Stomach (tissue), 8 donors: ENCODE measurements at regions not wholly inside any gene's neighbourhood (a gene's known extent, or its start where the extent isn't known, plus 50 kb on each side); places are given as distances from the start of the nearest gene placed in this dataset.

Experiments
- DNase-seq, 2 donors: peaks; one replicate each; pipeline versions ENCODE4 v3.0.0 to v3.0.0-alpha.2; 2013 to 2019
- H3K27ac ChIP-seq, 5 donors: fragments of 200-600 bp in 4 of 5; sonication (generic) in 4 of 5; one replicate each; pipeline ENCODE4 v1.5.1; 2013 to 2019; ENCODE audit warnings: mild to moderate bottlenecking in 1 of 5, moderate library complexity in 1 of 5
- H3K27me3 ChIP-seq, 3 donors: fragments of 200-600 bp; sonication (generic); one replicate each; pipeline ENCODE4 v1.5.1; 2017 to 2019; ENCODE audit warnings: mixed run types in 1 of 3
- H3K36me3 ChIP-seq, 4 donors: fragments of 200-600 bp; sonication (generic); 1 replicate in 3 of 4; 2 replicates in 1 of 4; pipeline ENCODE4 v1.5.1; 2016 to 2019
- H3K4me1 ChIP-seq, 4 donors: fragments of 200-600 bp; sonication (generic); one replicate each; pipeline ENCODE4 v1.5.1; 2016 to 2019
- H3K4me3 ChIP-seq, 4 donors: fragments of 200-600 bp; sonication (generic) in 3 of 4; one replicate each; pipeline ENCODE4 v1.5.1; 2016 to 2019; ENCODE audit warnings: mild to moderate bottlenecking in 1 of 4
- H3K9me3 ChIP-seq, 4 donors: fragments of 200-600 bp; sonication (generic); one replicate each; pipeline ENCODE4 v1.5.1; 2016 to 2019
- EP300 ChIP-seq: sonication (generic); formaldehyde crosslinking; IDR thresholded peaks from one replicate; pipeline ENCODE4 v1.6.1; 2017; ENCODE audit warnings: antibody characterized with exemption
- POLR2A ChIP-seq, 4 donors: fragments of 450-650 bp; IDR thresholded peaks; one replicate each; pipeline ENCODE4 v1.6.1; 2016; ENCODE audit warnings: antibody characterized with exemption in 4 of 4, control low read depth in 2 of 4, mild to moderate bottlenecking in 1 of 4, moderate library complexity in 1 of 4
- POLR2AphosphoS5 ChIP-seq, 3 donors: sonication (generic); formaldehyde crosslinking; IDR thresholded peaks; one replicate each; pipeline ENCODE4 v1.6.1; 2016; ENCODE audit warnings: antibody characterized with exemption in 3 of 3
- WGBS, 5 donors: extraction: QIAGEN DNeasy Blood & Tissue Kit in 3 of 5; methylation state at CpG; one replicate each; pipeline versions ENCODE4 v1.1.5 to v1.1.7; 2013 to 2018; 5-methylcytosine and 5-hydroxymethylcytosine counted together
- intact Hi-C: fragments of 100-400 bp; cut with DNase I; formaldehyde crosslinking; loops from one replicate; pipeline ENCODE4 v1.15.1; 2023; ENCODE audit warnings: low total_unique reads
- TF ChIP-seq, protein P1 (sequence below), 7 experiments: fragments of 450-650 bp in 4 of 7; fragments of 200-600 bp in 3 of 7; sonication (generic) in 3 of 7; IDR thresholded peaks; one replicate each; pipeline ENCODE4 v1.5.1; 2016 to 2019; ENCODE audit warnings: antibody characterized with exemption in 7 of 7, control low read depth in 2 of 7, mild to moderate bottlenecking in 1 of 7
- donor health status: healthy with polysubstance abuse.
- donor health status: Bipolar disorder and iron deficiency.
- donor health status: healthy.

- 55 to 63% (median 58%) methylated on average over 7 of the region's 7 CpGs for WGBS, 5 donors
- no peaks in the 10 kb centered on the region for H3K9me3 ChIP-seq
- peaks cover 0 to 15% (median 13%) of the 10 kb centered on the region in 4 donors for H3K4me1 ChIP-seq
- H3K36me3 ChIP-seq: peaks cover 7 to 16% (median 13%) of the 10 kb centered on the region in 4 donors
- H3K27ac ChIP-seq: peak overlapping the region in 4 of 5 donors; percentile 26 to 66 (median 36)
- no peak for TF ChIP-seq POLR2A (IDR thresholded peaks at IDR 0.05)
- no peak for TF ChIP-seq POLR2AphosphoS5 (IDR thresholded peaks at IDR 0.05)
- TF ChIP-seq, protein P1, sequence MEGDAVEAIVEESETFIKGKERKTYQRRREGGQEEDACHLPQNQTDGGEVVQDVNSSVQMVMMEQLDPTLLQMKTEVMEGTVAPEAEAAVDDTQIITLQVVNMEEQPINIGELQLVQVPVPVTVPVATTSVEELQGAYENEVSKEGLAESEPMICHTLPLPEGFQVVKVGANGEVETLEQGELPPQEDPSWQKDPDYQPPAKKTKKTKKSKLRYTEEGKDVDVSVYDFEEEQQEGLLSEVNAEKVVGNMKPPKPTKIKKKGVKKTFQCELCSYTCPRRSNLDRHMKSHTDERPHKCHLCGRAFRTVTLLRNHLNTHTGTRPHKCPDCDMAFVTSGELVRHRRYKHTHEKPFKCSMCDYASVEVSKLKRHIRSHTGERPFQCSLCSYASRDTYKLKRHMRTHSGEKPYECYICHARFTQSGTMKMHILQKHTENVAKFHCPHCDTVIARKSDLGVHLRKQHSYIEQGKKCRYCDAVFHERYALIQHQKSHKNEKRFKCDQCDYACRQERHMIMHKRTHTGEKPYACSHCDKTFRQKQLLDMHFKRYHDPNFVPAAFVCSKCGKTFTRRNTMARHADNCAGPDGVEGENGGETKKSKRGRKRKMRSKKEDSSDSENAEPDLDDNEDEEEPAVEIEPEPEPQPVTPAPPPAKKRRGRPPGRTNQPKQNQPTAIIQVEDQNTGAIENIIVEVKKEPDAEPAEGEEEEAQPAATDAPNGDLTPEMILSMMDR (IDR thresholded peaks at IDR 0.05): no peak
- no peak for TF ChIP-seq EP300
- no peaks in the 10 kb centered on the region for H3K27me3 ChIP-seq
- DNase-seq: no peak
- intact Hi-C loops: no loop called here
- H3K4me3 ChIP-seq: peak overlapping the region; percentile 39 to 49 (median 46)
Observed at GRCh38 chr7:65731129-65731528, 141.7 kb upstream of the VKORC1L1 start.

DNA sequence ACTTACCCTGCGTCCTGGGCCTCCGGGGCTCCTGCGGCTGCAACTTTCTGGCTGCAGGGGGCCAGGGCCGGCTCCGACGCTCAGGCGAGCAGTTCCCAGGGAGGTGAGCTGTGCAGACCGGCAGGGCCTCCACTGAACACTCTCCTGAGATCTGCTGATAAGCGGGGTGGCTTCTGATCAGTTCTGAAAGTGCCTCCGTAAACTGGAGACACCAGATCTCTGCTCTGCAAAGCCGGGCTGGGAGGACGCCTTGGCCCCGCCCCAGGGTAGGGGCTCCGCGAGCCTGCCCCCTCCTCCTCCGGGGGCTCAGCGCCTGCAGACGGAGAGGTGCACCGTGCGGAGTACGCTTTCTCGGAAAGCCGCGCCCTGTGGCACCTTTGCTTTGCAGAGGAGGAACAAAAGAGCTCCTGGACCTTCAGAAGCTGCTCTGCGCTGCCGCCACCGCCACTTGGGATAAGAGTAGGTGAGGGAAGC lies 141.3 kb upstream of the VKORC1L1 start:
- Histone ChIP-seq H3K4me1 (peaks cover 0 to 15% (median 13%) of the 10 kb centered on the region in 4 donors), H3K27me3 (no peaks in the 10 kb centered on the region), H3K27ac (peak overlapping the region in 4 of 5 donors; percentile 26 to 66 (median 36)), H3K4me3 (peak overlapping the region; percentile 39 to 49 (median 46)), H3K36me3 (peaks cover 2 to 11% (median 8%) of the 10 kb centered on the region in 4 donors), H3K9me3 (no peaks in the 10 kb centered on the region)
- WGBS, 5 donors: 7 to 16% (median 15%) methylated on average over 15 to 27 of the region's 27 CpGs
- intact Hi-C loops: no loop called here
- TF ChIP-seq, protein P1 (IDR thresholded peaks at IDR 0.05): no peak
- TF ChIP-seq POLR2A (IDR thresholded peaks at IDR 0.05): no peak
- no peak for TF ChIP-seq EP300
- no peak for TF ChIP-seq POLR2AphosphoS5 (IDR thresholded peaks at IDR 0.05)
- peak; percentile 37 to 73 for DNase-seq

- TF ChIP-seq, protein P1 (IDR thresholded peaks at IDR 0.05): no peak
- TF ChIP-seq POLR2A (IDR thresholded peaks at IDR 0.05) (no peak), EP300 (no peak), POLR2AphosphoS5 (IDR thresholded peaks at IDR 0.05) (no peak)
- Histone ChIP-seq H3K27me3 (no peaks in the 10 kb centered on the region), H3K36me3 (peaks cover 8 to 15% (median 11%) of the 10 kb centered on the region in 4 donors), H3K9me3 (no peaks in the 10 kb centered on the region), H3K4me3 (no peak overlapping the region), H3K4me1 (peaks cover 8 to 35% (median 16%) of the 10 kb centered on the region in 4 donors), H3K27ac (peak overlapping the region in 1 of 5 donors; percentile 98)
- intact Hi-C loops: no loop called here
- WGBS, 5 donors: 89 to 94% (median 92%) methylated on average over 2 of the region's 2 CpGs
- no peak for DNase-seq
Observed at GRCh38 chr7:65744406-65744805, 128.5 kb upstream of the VKORC1L1 start.

GRCh38 chr7:65746398-65746669 lies 126.5 kb upstream of the VKORC1L1 start:
- intact Hi-C loops: no loop called here
- H3K9me3 ChIP-seq: no peaks in the 10 kb centered on the region
- H3K27me3 ChIP-seq: no peaks in the 10 kb centered on the region
- peak in 1 of 2 donors; percentile 9 for DNase-seq
- no peak overlapping the region for H3K4me3 ChIP-seq
- H3K27ac ChIP-seq: peak overlapping the region in 4 of 5 donors; percentile 66 to 98 (median 70)
- TF ChIP-seq POLR2AphosphoS5 (IDR thresholded peaks at IDR 0.05) (no peak), EP300 (no peak), POLR2A (IDR thresholded peaks at IDR 0.05) (no peak)
- TF ChIP-seq, protein P1 (IDR thresholded peaks at IDR 0.05): no peak
- H3K4me1 ChIP-seq: peaks cover 17 to 46% (median 26%) of the 10 kb centered on the region in 4 donors
- H3K36me3 ChIP-seq: no peaks in the 10 kb centered on the region
- 48 to 68% (median 67%) methylated on average over 3 of the region's 3 CpGs for WGBS, 5 donors
